Skin epidermis (tissue), 12 donors: ENCODE measurements at regions not wholly inside any gene's neighbourhood (a gene's known extent, or its start where the extent isn't known, plus 50 kb on each side); places are given as distances from the start of the nearest gene placed in this dataset.

ENCODE experiments used
- H3K27ac ChIP-seq, 21 experiments: fragments of 200-600 bp; sonication (generic) in 11 of 21; one replicate each; pipeline ENCODE4 v1.5.0; 2020; ENCODE audit warnings: mild to moderate bottlenecking in 3 of 21, inconsistent platforms in 2 of 21, moderate library complexity in 2 of 21
- H3K4me3 ChIP-seq, 7 experiments: fragments of 200-600 bp; sonication (generic) in 2 of 7; one replicate each; pipeline ENCODE4 v1.5.0; 2020; ENCODE audit warnings: inconsistent platforms in 2 of 7, mild to moderate bottlenecking in 2 of 7, moderate library complexity in 1 of 7

DNA sequence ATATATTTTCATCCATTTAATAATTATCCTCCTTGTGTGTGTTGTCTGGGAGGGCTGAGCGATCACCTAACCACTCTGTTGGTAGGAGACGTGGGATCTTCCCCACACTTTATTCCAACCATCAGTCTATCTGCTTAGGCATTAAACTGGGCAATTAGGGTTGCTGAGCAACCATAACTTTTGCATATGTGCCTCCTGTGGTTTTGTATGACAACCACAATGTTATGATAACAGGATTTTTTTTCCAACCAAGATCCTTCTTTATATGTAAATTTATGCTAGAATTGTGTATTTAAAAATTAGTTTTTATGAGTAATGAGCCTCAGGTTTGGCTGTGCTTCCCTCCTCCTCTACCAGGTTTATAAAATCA is 495.0 kb upstream of the MGMT start:
- no peak overlapping the region for H3K4me3 ChIP-seq
- H3K27ac ChIP-seq, result no peak overlapping the region

- peak overlapping the region in 4 of 21 experiments; percentile 4 to 21 (median 8) for H3K27ac ChIP-seq
- no peak overlapping the region for H3K4me3 ChIP-seq
Observed at GRCh38 chr10:128973221-128973620, 493.8 kb upstream of the MGMT start.

DNA sequence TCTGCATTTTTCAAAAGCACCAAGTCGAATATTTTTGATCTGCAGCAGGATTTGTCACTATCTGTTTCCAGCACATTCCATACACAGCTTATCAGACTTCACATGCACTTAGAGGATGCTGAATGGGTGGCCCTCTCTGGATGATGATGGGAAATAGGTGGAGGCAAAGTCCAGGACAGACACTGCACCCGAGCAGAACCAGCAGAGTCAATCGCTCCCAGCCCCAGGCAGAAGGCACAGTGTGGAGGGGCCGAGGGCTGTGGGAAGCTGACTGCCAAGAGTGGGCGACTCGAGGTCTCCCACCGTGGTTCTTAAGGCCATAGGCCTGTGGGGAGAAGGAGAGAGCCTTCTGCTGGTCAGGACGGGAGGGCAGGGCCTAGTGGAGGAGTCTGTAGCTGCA is 490.2 kb upstream of the MGMT start:
- H3K27ac ChIP-seq, result no peak overlapping the region
- no peak overlapping the region for H3K4me3 ChIP-seq

DNA sequence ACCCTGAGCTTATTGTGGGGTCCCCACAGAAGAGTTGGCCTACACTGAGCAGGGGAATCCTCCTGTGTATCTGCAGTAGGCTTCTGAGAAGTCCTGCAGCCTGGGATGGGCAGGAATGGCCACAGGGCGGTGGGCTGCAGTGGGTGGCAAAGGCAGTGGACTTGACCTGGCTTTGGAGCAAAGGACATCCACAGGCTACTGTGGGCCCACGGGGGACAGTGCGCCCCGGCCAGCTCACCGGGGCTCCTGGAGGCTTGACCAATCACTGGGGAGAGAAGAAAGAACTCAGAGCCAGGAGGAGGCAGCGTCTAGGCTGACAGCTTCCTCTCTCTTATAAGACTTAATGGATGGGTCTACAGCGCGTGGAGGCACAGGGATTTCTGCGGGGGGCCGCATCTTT is 488.8 kb upstream of the MGMT start:
- Histone ChIP-seq H3K4me3 (no peak overlapping the region), H3K27ac (no peak overlapping the region)

GRCh38 chr10:128979405-128979804 is 487.6 kb upstream of the MGMT start:
- Histone ChIP-seq H3K27ac (no peak overlapping the region), H3K4me3 (no peak overlapping the region)

DNA sequence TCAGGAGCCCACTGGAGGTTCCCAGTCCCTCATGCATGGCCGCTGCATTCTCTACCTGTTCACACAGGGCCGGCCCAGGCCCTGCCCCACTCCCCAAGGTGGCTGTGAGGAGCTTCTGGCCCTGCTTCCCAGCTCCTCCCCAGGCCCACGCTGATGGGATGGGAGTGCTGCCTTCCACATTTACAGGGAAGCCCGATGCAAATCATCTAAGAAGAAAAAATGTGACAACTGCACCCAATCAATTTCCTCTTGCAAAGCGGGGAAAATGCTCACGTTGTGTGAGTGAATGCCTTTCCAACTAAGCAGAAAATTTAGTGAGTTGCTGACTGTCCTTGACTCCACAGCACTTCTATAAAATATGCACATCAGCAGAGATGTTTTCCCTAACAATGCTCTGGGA is 485.8 kb upstream of the MGMT start:
- H3K27ac ChIP-seq, result no peak overlapping the region
- H3K4me3 ChIP-seq, result no peak overlapping the region

GRCh38 chr10:128981881-128982615 is 485.0 kb upstream of the MGMT start:
- no peak overlapping the region for H3K27ac ChIP-seq
- no peak overlapping the region for H3K4me3 ChIP-seq

DNA sequence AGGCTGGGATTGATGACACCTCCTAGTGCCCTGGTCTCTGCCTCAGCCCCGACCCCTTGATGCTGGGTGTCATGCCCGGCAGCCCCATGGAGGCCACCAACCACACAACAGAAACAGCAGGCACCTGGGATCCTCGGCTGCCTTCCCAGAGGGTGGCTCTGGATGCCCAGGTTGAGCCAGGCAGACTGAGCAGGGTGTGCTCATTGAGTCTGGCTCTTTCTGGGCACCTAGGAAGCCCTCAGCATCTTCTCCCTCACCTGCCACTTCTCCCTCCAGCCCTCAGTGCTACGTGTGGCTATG is 484.5 kb upstream of the MGMT start:
- no peak overlapping the region for H3K27ac ChIP-seq
- no peak overlapping the region for H3K4me3 ChIP-seq

GRCh38 chr10:128985036-128985435 is 482.0 kb upstream of the MGMT start:
- no peak overlapping the region for H3K4me3 ChIP-seq
- H3K27ac ChIP-seq, result no peak overlapping the region

DNA sequence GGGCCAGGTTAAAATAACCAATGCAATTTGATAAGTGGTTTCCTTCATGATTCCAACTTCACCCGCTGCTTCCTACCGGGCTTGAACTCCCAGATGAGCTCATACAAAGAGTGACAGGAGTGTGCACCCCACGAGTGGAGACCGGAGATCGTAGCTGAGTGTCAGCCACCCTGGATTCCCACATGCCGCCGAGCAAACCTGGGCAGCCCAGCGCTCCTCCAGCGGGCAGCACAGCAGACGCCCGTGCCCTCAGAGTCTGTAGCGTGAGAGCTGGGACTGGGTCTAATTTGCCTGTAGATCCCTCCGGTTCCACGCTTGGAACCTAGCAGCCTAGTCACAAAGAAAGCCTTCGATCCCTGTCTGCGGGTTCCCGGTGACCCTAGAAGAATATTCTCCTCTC is 476.1 kb upstream of the MGMT start:
- H3K4me3 ChIP-seq, result no peak overlapping the region

GRCh38 chr10:128992770-128993169 is 474.3 kb upstream of the MGMT start:
- Histone ChIP-seq H3K4me3 (no peak overlapping the region), H3K27ac (no peak overlapping the region)

More for the DNA sequence above, 476.1 kb upstream of the MGMT start:
- H3K27ac ChIP-seq, result no peak overlapping the region

DNA sequence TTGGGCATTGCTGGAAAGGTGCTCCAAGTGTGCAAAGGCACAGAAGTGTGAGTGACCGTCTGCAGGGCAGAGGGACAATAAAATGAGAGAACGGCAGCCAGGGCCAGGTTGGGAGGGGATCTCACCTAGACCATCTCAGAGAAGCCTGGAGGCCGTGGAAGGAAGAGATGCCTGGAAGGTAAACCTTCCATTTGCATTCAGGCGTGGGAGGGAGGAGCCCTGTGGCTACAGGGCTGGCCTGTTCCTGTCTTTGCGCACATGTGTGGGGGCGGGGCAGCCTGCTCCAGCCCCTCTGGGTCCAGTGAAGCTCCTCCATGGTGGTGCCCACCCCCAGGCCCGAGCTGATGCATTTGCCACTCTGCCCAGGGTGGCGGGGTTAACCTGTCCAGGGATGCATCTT is 473.6 kb upstream of the MGMT start:
- no peak overlapping the region for H3K27ac ChIP-seq
- no peak overlapping the region for H3K4me3 ChIP-seq

- H3K4me3 ChIP-seq, result no peak overlapping the region
Observed at GRCh38 chr10:128993911-128994538, 473.0 kb upstream of the MGMT start.

GRCh38 chr10:128994598-128995143 is 472.4 kb upstream of the MGMT start:
- Histone ChIP-seq H3K4me3 (no peak overlapping the region), H3K27ac (no peak overlapping the region)

More at GRCh38 chr10:128993911-128994538, 473.0 kb upstream of the MGMT start:
- no peak overlapping the region for H3K27ac ChIP-seq

- Histone ChIP-seq H3K27ac (no peak overlapping the region), H3K4me3 (no peak overlapping the region)
Observed at GRCh38 chr10:128995676-128996075, 471.4 kb upstream of the MGMT start.

DNA sequence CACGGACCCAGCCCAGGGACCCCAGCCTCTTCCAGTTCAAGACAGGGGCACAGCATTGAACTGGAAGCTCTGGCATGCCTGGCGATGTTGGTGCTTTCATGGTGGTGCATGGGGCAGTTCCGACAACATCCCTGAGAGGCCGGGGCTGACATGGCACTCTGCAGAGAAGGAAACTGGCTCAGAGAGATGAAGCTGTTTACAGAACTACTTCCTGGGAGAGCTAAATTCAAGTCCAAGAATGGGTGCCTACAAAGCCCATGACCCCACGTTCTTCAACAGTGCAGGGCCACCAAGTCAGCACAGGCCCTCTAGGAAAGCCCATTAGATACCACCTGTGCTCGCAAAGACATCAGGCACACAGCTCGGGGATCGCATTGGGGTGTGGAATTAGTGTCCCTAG is 470.9 kb upstream of the MGMT start:
- Histone ChIP-seq H3K27ac (no peak overlapping the region), H3K4me3 (no peak overlapping the region)

GRCh38 chr10:128998101-128998805 is 468.8 kb upstream of the MGMT start:
- Histone ChIP-seq H3K27ac (no peak overlapping the region), H3K4me3 (no peak overlapping the region)

DNA sequence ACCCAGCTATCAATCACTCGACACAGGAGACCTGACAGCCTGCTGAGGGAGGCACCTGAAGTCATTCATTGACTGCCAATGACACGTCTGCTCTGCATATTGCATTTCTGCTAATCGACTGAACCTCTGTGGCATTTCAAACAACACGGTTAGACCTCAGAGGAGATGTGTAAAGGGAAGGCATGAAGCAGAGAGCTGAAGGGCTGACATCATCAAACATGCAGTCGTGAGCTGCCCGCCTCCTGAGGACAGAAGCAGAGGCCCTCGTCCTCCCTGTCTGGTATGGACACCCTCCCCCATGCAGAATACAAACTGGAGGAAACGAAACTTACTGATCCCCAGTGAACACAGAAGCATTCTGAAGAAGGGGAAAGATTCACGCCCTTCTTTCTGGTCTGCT is 462.6 kb upstream of the MGMT start:
- Histone ChIP-seq H3K27ac (no peak overlapping the region), H3K4me3 (no peak overlapping the region)

- Histone ChIP-seq H3K27ac (no peak overlapping the region), H3K4me3 (no peak overlapping the region)
Observed at GRCh38 chr10:129005080-129005479, 462.0 kb upstream of the MGMT start.

DNA sequence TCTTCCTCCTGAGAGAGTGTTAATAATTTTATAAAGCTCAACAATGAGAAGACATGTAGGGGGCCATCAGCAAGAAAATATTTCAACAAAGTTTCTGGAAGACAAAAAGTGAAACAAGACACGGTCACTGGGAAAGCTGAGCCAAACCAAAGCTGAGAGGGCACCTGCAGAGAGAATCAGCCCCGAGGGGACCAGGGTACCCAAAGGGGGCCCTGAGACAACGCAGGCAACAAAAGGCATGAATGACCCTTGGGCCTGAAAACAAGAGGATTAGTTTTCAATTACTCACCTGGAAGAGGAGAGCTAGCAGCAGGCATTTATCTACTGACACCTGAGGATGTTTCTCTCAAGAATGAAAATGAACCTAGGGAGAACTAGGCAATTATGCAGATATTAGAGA is 461.2 kb upstream of the MGMT start:
- no peak overlapping the region for H3K27ac ChIP-seq

DNA sequence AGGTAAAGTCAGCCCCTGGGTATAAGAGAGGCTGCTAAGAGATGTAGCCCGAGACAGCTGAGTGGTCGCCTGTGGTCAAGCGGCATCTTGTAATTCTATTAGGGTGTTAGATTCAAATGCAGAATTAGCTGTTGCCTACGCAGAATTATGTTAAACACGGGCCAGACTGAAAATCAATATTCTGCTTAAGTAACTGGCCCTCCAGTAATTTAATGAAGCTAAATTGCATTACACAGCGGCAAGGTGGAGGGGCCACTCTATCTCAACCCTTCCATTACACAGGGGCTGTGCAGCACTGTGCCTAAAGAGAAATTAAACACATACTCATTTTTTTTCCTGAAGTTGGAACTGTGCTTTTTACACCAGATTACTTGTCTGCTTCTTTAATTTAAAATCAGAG is 448.5 kb upstream of the MGMT start:
- no peak overlapping the region for H3K4me3 ChIP-seq
- no peak overlapping the region for H3K27ac ChIP-seq

More for the DNA sequence above, 461.2 kb upstream of the MGMT start:
- no peak overlapping the region for H3K4me3 ChIP-seq
